HL-60 (cell line): ENCODE measurements at regions not wholly inside any gene's neighbourhood (a gene's known extent, or its start where the extent isn't known, plus 50 kb on each side); places are given as distances from the start of the nearest gene placed in this dataset.

Experiments used
- DNase-seq, 2 experiments: peaks; one replicate each; pipeline ENCODE4 v3.0.0-alpha.2; 2010 to 2020; ENCODE audit warnings: low read depth in 1 of 2, low spot score in 1 of 2
- H3K27ac ChIP-seq: fragments of 250-450 bp; sonication (Bioruptor Pico); replicated peaks from 2 replicates; pipeline ENCODE4 v1.5.1; 2020; ENCODE audit warnings: mild to moderate bottlenecking, moderate library complexity
- H3K27me3 ChIP-seq: fragments of 250-450 bp; sonication (Bioruptor Pico); 2 replicates; pipeline ENCODE4 v1.5.1; 2021; ENCODE audit warnings: mild to moderate bottlenecking, moderate library complexity; ENCODE audit not compliant: insufficient read depth, poor library complexity, severe bottlenecking
- H3K4me3 ChIP-seq: replicated peaks from 2 replicates; pipeline ENCODE4 v1.5.1; 2011; ENCODE audit warnings: mild to moderate bottlenecking, control low read depth, low read length; ENCODE audit not compliant: insufficient read depth
- CTCF ChIP-seq: IDR thresholded peaks from one replicate; pipeline ENCODE4 v1.5.1; 2011; ENCODE audit warnings: low read length, control low read depth, inconsistent platforms; ENCODE audit not compliant: insufficient read depth
- GABPA ChIP-seq: IDR thresholded peaks from 2 replicates; pipeline ENCODE4 v1.6.1; 2012; ENCODE audit warnings: low read depth
- POLR2AphosphoS5 ChIP-seq: IDR thresholded peaks from 2 replicates; pipeline ENCODE4 v1.6.1; 2012; ENCODE audit warnings: low read depth
- REST ChIP-seq: IDR thresholded peaks from 2 replicates; pipeline ENCODE4 v1.6.1; 2012; ENCODE audit warnings: low read depth; ENCODE audit not compliant: insufficient replicate concordance
- SPI1 ChIP-seq: IDR thresholded peaks from 2 replicates; pipeline ENCODE4 v1.6.1; 2012; ENCODE audit warnings: low read depth, mild to moderate bottlenecking, borderline replicate concordance

- no peak for TF ChIP-seq GABPA
- TF ChIP-seq CTCF, result no peak
- TF ChIP-seq REST, result no peak
- no peaks in the 10 kb centered on the region for H3K27me3 ChIP-seq
- no peak overlapping the region for H3K4me3 ChIP-seq
- no peak for DNase-seq
- H3K27ac ChIP-seq, result no peak overlapping the region
These were observed 163.7 kb upstream of the MDFIC2 start for GRCh38 chr3:70476174-70476573.

- TF ChIP-seq REST, result no peak
- Histone ChIP-seq H3K27me3 (peaks cover 2% of the 10 kb centered on the region), H3K4me3 (no peak overlapping the region), H3K27ac (no peak overlapping the region)
- DNase-seq, result no peak
These were observed 159.3 kb upstream of the MDFIC2 start for GRCh38 chr3:70471464-70472342.

- TF ChIP-seq SPI1, result no peak
- TF ChIP-seq CTCF, result no peak
- TF ChIP-seq POLR2AphosphoS5, result no peak
- no peak for TF ChIP-seq GABPA
- TF ChIP-seq REST, result no peak
- Histone ChIP-seq H3K27me3 (peaks cover 2% of the 10 kb centered on the region), H3K4me3 (no peak overlapping the region), H3K27ac (no peak overlapping the region)
- DNase-seq, result no peak
These were observed 153.7 kb upstream of the MDFIC2 start for GRCh38 chr3:70466096-70466495.
